Neural cell (in vitro differentiated cells): ENCODE measurements at regions not wholly inside any gene's neighbourhood (a gene's known extent, or its start where the extent isn't known, plus 50 kb on each side); places are given as distances from the start of the nearest gene placed in this dataset.

Experiments
- H2AFZ ChIP-seq: fragments of 200-600, 300-800 bp; sonication (generic), shearing (Covaris generic); 2 replicates; pipeline ENCODE4 v1.6.0; 2014; ENCODE audit warnings: low read depth, mild to moderate bottlenecking, antibody characterized with exemption, low read length, moderate library complexity
- H3F3A ChIP-seq: fragments of 200-600 bp; shearing (Covaris generic); 2 replicates; pipeline ENCODE4 v1.6.1; 2016; ENCODE audit warnings: mild to moderate bottlenecking, moderate library complexity, mixed read lengths, antibody characterized with exemption, low read length; ENCODE audit not compliant: insufficient read depth, poor library complexity, severe bottlenecking
- H3K27ac ChIP-seq: fragments of 200-600, 300-800 bp; sonication (generic), shearing (Covaris generic); 2 replicates; pipeline ENCODE4 v1.5.1; 2014; ENCODE audit warnings: mild to moderate bottlenecking, low read length, moderate library complexity
- H3K27me3 ChIP-seq: fragments of 300-800, 200-600 bp; sonication (generic), shearing (Covaris generic); 2 replicates; pipeline ENCODE4 v1.6.0; 2014; ENCODE audit warnings: mild to moderate bottlenecking, low read depth, low read length, moderate library complexity; ENCODE audit not compliant: insufficient read depth
- H3K36me3 ChIP-seq: fragments of 300-800, 200-600 bp; sonication (generic), shearing (Covaris generic); 2 replicates; pipeline ENCODE4 v1.5.1; 2014; ENCODE audit warnings: mild to moderate bottlenecking, antibody characterized with exemption, low read length, moderate library complexity; ENCODE audit not compliant: insufficient read depth
- H3K4me2 ChIP-seq: fragments of 300-800, 200-600 bp; sonication (generic), shearing (Covaris generic); 2 replicates; pipeline ENCODE4 v1.6.0; 2014; ENCODE audit warnings: mild to moderate bottlenecking, low read length
- H3K4me3 ChIP-seq: fragments of 300-800, 200-600 bp; sonication (generic), shearing (Covaris generic); 2 replicates; pipeline ENCODE4 v1.5.1; 2014; ENCODE audit warnings: mild to moderate bottlenecking, low read length, moderate library complexity
- H3K79me2 ChIP-seq: fragments of 200-600 bp; shearing (Covaris generic); replicated peaks from 2 replicates; pipeline ENCODE4 v1.6.0; 2014; ENCODE audit warnings: mild to moderate bottlenecking, low read length, moderate library complexity; ENCODE audit not compliant: insufficient read depth
- H3K9ac ChIP-seq: fragments of 300-800, 200-600 bp; sonication (generic), shearing (Covaris generic); 2 replicates; pipeline ENCODE4 v1.6.1; 2016; ENCODE audit warnings: mild to moderate bottlenecking, low read length, mixed read lengths
- H3K9me2 ChIP-seq: fragments of 200-600 bp; shearing (Covaris generic); 2 replicates; pipeline ENCODE4 v1.6.1; 2016; ENCODE audit warnings: mild to moderate bottlenecking, low read length, mixed read lengths; ENCODE audit not compliant: insufficient read depth
- H3K9me3 ChIP-seq: fragments of 200-600, 300-800 bp; sonication (generic), shearing (Covaris generic); 2 replicates; pipeline ENCODE4 v1.6.1; 2016; ENCODE audit warnings: mild to moderate bottlenecking, mixed run types, low read length, moderate library complexity, mixed read lengths
- H4K20me1 ChIP-seq: fragments of 200-600 bp; shearing (Covaris generic); 2 replicates; pipeline ENCODE4 v1.6.1; 2016; ENCODE audit warnings: mild to moderate bottlenecking, mixed run types; ENCODE audit not compliant: insufficient read depth
- CTCF ChIP-seq: fragments of 450-650 bp; IDR thresholded peaks from 2 replicates; pipeline ENCODE4 v1.5.1; 2014; ENCODE audit warnings: antibody characterized with exemption, mild to moderate bottlenecking, moderate library complexity; ENCODE audit not compliant: poor library complexity, severe bottlenecking
- EP300 ChIP-seq: fragments of 450-650 bp; conservative IDR thresholded peaks from 2 replicates; pipeline ENCODE4 v1.6.1; 2014; ENCODE audit warnings: antibody characterized with exemption, mild to moderate bottlenecking, moderate library complexity; ENCODE audit not compliant: poor library complexity, severe bottlenecking
- EZH2 ChIP-seq: fragments of 200-600, 300-800 bp; shearing (Covaris generic), sonication (generic); IDR thresholded peaks from 2 replicates; pipeline ENCODE4 v1.6.1; 2014; ENCODE audit warnings: antibody characterized with exemption, low read length, borderline replicate concordance, mild to moderate bottlenecking; ENCODE audit not compliant: insufficient read depth, poor library complexity, severe bottlenecking
- MXI1 ChIP-seq: fragments of 450-650 bp; conservative IDR thresholded peaks from 2 replicates; pipeline ENCODE4 v1.6.1; 2014; ENCODE audit warnings: antibody characterized with exemption, mild to moderate bottlenecking; ENCODE audit not compliant: poor library complexity, severe bottlenecking
- POLR2AphosphoS5 ChIP-seq: IDR thresholded peaks from 2 replicates; pipeline ENCODE4 v1.6.1; 2012
- RAD21 ChIP-seq: fragments of 450-650 bp; conservative IDR thresholded peaks from 2 replicates; pipeline ENCODE4 v1.6.1; 2014; ENCODE audit warnings: antibody characterized with exemption, mild to moderate bottlenecking, moderate library complexity
- REST ChIP-seq: IDR thresholded peaks from 2 replicates; pipeline ENCODE4 v1.6.1; 2012; ENCODE audit warnings: borderline replicate concordance
- SMC3 ChIP-seq: fragments of 450-650 bp; conservative IDR thresholded peaks from 2 replicates; pipeline ENCODE4 v1.6.1; 2014; ENCODE audit warnings: antibody characterized with exemption, mild to moderate bottlenecking, moderate library complexity; ENCODE audit not compliant: poor library complexity
- TAF1 ChIP-seq: IDR thresholded peaks from 2 replicates; pipeline ENCODE4 v1.6.1; 2012; ENCODE audit warnings: low read depth

- no peak for TF ChIP-seq MXI1
- TF ChIP-seq REST = no peak
- no peak for TF ChIP-seq RAD21
- TF ChIP-seq SMC3 = no peak
- TF ChIP-seq POLR2AphosphoS5 = no peak
- TF ChIP-seq EZH2 = no peak
- TF ChIP-seq CTCF = no peak
- TF ChIP-seq TAF1 = no peak
- TF ChIP-seq EP300 = no peak
- H3F3A ChIP-seq = no peaks in the 10 kb centered on the region
- no peaks in the 10 kb centered on the region for H3K79me2 ChIP-seq
- no peak overlapping the region for H3K9ac ChIP-seq
- H3K36me3 ChIP-seq = no peaks in the 10 kb centered on the region
- no peak overlapping the region for H3K4me3 ChIP-seq
- no peak overlapping the region for H3K4me2 ChIP-seq
- H3K27ac ChIP-seq = no peak overlapping the region
- no peaks in the 10 kb centered on the region for H3K27me3 ChIP-seq
- no peaks in the 10 kb centered on the region for H3K9me2 ChIP-seq
- H2AFZ ChIP-seq = no peak overlapping the region
- H4K20me1 ChIP-seq = no peaks in the 10 kb centered on the region
- H3K9me3 ChIP-seq = no peaks in the 10 kb centered on the region
Observed at GRCh38 chr19:28603453-28603852, 609.5 kb downstream of the UQCRFS1 start.

- no peaks in the 10 kb centered on the region for H3K9me3 ChIP-seq
- no peak for TF ChIP-seq EZH2
- TF ChIP-seq REST = no peak
- TF ChIP-seq TAF1 = no peak
- TF ChIP-seq SMC3 = no peak
- no peak for TF ChIP-seq MXI1
- no peak for TF ChIP-seq EP300
- no peak for TF ChIP-seq POLR2AphosphoS5
- no peaks in the 10 kb centered on the region for H3K9me2 ChIP-seq
- no peak overlapping the region for H2AFZ ChIP-seq
- no peaks in the 10 kb centered on the region for H3K36me3 ChIP-seq
- H3F3A ChIP-seq = no peaks in the 10 kb centered on the region
- H3K9ac ChIP-seq = no peak overlapping the region
- no peak overlapping the region for H3K27ac ChIP-seq
- H4K20me1 ChIP-seq = no peaks in the 10 kb centered on the region
- no peak overlapping the region for H3K4me3 ChIP-seq
- no peaks in the 10 kb centered on the region for H3K27me3 ChIP-seq
- no peaks in the 10 kb centered on the region for H3K79me2 ChIP-seq
- no peak overlapping the region for H3K4me2 ChIP-seq
Observed at GRCh38 chr19:28602675-28603298, 610.2 kb downstream of the UQCRFS1 start.
